Testis (tissue), 2 donors: ENCODE measurements at regions not wholly inside any gene's neighbourhood (a gene's known extent, or its start where the extent isn't known, plus 50 kb on each side); places are given as distances from the start of the nearest gene placed in this dataset.

Experiments
- DNase-seq: peaks from one replicate; pipeline ENCODE4 v3.0.0-alpha.2; 2019
- H3K27ac ChIP-seq, 2 donors: fragments of 200-600 bp; sonication (generic); one replicate each; pipeline ENCODE4 v1.5.1; 2019
- H3K27me3 ChIP-seq: fragments of 200-600 bp; sonication (generic); one replicate; pipeline ENCODE4 v1.5.1; 2019
- H3K36me3 ChIP-seq: fragments of 200-600 bp; sonication (generic); one replicate; pipeline ENCODE4 v1.5.1; 2017; ENCODE audit warnings: low read depth; ENCODE audit errors: missing control alignments
- H3K4me1 ChIP-seq: fragments of 200-600 bp; sonication (generic); one replicate; pipeline ENCODE4 v1.5.1; 2019
- H3K4me3 ChIP-seq, 2 donors: fragments of 200-600 bp; sonication (generic); one replicate each; pipeline ENCODE4 v1.5.1; 2017 to 2019
- H3K9me3 ChIP-seq: fragments of 200-600 bp; sonication (generic); one replicate; pipeline ENCODE4 v1.5.1; 2017
- CTCF ChIP-seq, 3 experiments: fragments of 450-650 bp in 2 of 3; fragments of 200-600 bp in 1 of 3; sonication (generic) in 1 of 3; IDR thresholded peaks; one replicate each; pipeline ENCODE4 v1.5.1; 2016 to 2019; ENCODE audit warnings: antibody characterized with exemption in 3 of 3, mild to moderate bottlenecking in 2 of 3, moderate library complexity in 1 of 3
- POLR2A ChIP-seq: fragments of 450-650 bp; IDR thresholded peaks from one replicate; pipeline ENCODE4 v1.6.1; 2017; ENCODE audit warnings: antibody characterized with exemption, mild to moderate bottlenecking, moderate library complexity
- WGBS, 2 donors: methylation state at CpG; one replicate each; pipeline ENCODE4 v1.1.5; 2018; 5-methylcytosine and 5-hydroxymethylcytosine counted together
- intact Hi-C: fragments of 100-400 bp; cut with DNase I; formaldehyde crosslinking; loops from one replicate; pipeline ENCODE4 v1.15.1; 2023; ENCODE audit warnings: low total_unique reads

- no peak for DNase-seq
- no peaks in the 10 kb centered on the region for H3K9me3 ChIP-seq
- no peaks in the 10 kb centered on the region for H3K36me3 ChIP-seq
Measured at GRCh38 chr2:107215401-107216350, 329.7 kb upstream of the ST6GAL2 start.

GRCh38 chr2:107218208-107218607, 332.2 kb upstream of the ST6GAL2 start:
- H3K4me3 ChIP-seq = no peak overlapping the region
- H3K27me3 ChIP-seq = no peaks in the 10 kb centered on the region
- TF ChIP-seq CTCF (IDR thresholded peaks at IDR 0.05) (no peak), POLR2A (no peak)
- intact Hi-C loops = no loop called here
- WGBS, 2 donors = 93 to 96% methylated on average over 1 of the region's 1 CpG
- no peak for DNase-seq
- no peak overlapping the region for H3K27ac ChIP-seq
- H3K4me1 ChIP-seq = no peaks in the 10 kb centered on the region
- H3K9me3 ChIP-seq = no peaks in the 10 kb centered on the region
- H3K36me3 ChIP-seq = no peaks in the 10 kb centered on the region

More at GRCh38 chr2:107215401-107216350, 329.7 kb upstream of the ST6GAL2 start:
- no peaks in the 10 kb centered on the region for H3K4me1 ChIP-seq
- H3K27ac ChIP-seq = no peak overlapping the region
- intact Hi-C loops = no loop called here
- TF ChIP-seq POLR2A (no peak), CTCF (IDR thresholded peaks at IDR 0.05) (no peak)
- no peak overlapping the region for H3K4me3 ChIP-seq
- no peaks in the 10 kb centered on the region for H3K27me3 ChIP-seq
- WGBS, 2 donors = 67 to 70% methylated on average over 9 of the region's 9 CpGs

- no peak overlapping the region for H3K27ac ChIP-seq
Measured at GRCh38 chr2:107222466-107222865, 336.5 kb upstream of the ST6GAL2 start.

GRCh38 chr2:107235491-107236254, 349.7 kb upstream of the ST6GAL2 start:
- Histone ChIP-seq H3K36me3 (no peaks in the 10 kb centered on the region), H3K4me1 (no peaks in the 10 kb centered on the region), H3K27me3 (no peaks in the 10 kb centered on the region), H3K4me3 (no peak overlapping the region), H3K27ac (no peak overlapping the region), H3K9me3 (no peaks in the 10 kb centered on the region)
- DNase-seq = no peak
- 80 to 94% methylated on average over 2 to 5 of the region's 5 CpGs for whole genome bisulfite sequencing, 2 donors
- intact Hi-C loops = no loop called here
- no peak for TF ChIP-seq POLR2A
- TF ChIP-seq CTCF (IDR thresholded peaks at IDR 0.05) = no peak

More at GRCh38 chr2:107222466-107222865, 336.5 kb upstream of the ST6GAL2 start:
- no peaks in the 10 kb centered on the region for H3K4me1 ChIP-seq
- no peak overlapping the region for H3K4me3 ChIP-seq
- TF ChIP-seq CTCF (IDR thresholded peaks at IDR 0.05) = no peak
- TF ChIP-seq POLR2A = no peak
- no peaks in the 10 kb centered on the region for H3K27me3 ChIP-seq
- H3K36me3 ChIP-seq = no peaks in the 10 kb centered on the region
- DNase-seq = no peak
- intact Hi-C loops = no loop called here
- no peaks in the 10 kb centered on the region for H3K9me3 ChIP-seq
